ENCODE measurements at regions not wholly inside any gene's neighbourhood (a gene's known extent, or its start where the extent isn't known, plus 50 kb on each side); places are given as distances from the start of the nearest gene placed in this dataset.

DNA sequence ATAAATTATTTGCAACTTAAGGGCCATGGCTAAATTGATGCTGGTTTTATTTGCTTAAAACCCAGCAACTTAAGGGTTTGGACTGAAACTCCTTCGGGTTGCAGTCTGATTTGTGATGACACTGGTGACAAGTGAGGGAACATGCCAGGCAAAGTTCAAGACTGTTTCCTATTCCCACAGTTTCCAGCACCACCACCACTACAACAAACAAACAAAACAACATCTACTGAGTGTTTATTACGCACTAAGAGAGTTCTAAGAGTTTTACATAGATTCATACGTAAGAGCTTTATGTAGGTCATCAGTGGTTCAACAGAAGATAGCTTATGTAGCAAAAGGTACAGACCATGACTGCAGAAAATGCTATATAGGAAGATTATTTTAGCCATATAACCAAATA lies 1582.1 kb downstream of the BRINP3 start:
- no peak for DNase-seq (ENCODE audit: low read depth)

- no peak for DNase-seq (ENCODE audit: low read depth)
These were observed 1574.4 kb downstream of the BRINP3 start for GRCh38 chr1:188903241-188903640.

- no peak for DNase-seq (ENCODE audit: low read depth)
These were observed 1573.5 kb downstream of the BRINP3 start for GRCh38 chr1:188904201-188904600.

GRCh38 chr1:188906921-188907641 lies 1570.6 kb downstream of the BRINP3 start:
- DNase-seq (ENCODE audit: low read depth): no peak

DNA sequence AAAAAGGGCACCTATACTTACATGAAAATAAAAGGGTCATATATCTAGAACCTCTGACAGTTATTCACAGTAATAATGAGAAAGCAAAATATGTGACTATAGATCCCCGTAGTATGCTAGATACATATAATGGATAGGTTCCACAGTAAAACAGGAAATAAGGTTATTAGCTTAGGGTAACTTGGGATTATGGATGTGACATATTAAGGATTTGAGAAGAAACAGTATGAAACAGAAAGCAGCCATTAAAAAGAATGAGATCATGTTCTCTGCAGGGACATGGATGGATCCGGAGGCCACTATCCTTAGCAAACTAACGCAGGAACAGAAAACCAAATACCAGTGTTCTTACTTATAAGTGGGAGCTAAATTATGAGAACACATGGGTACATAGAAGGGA lies 1547.3 kb downstream of the BRINP3 start:
- DNase-seq (ENCODE audit: low read depth): no peak

GRCh38 chr1:188931506-188931905 lies 1546.2 kb downstream of the BRINP3 start:
- DNase-seq (ENCODE audit: low read depth): no peak

DNA sequence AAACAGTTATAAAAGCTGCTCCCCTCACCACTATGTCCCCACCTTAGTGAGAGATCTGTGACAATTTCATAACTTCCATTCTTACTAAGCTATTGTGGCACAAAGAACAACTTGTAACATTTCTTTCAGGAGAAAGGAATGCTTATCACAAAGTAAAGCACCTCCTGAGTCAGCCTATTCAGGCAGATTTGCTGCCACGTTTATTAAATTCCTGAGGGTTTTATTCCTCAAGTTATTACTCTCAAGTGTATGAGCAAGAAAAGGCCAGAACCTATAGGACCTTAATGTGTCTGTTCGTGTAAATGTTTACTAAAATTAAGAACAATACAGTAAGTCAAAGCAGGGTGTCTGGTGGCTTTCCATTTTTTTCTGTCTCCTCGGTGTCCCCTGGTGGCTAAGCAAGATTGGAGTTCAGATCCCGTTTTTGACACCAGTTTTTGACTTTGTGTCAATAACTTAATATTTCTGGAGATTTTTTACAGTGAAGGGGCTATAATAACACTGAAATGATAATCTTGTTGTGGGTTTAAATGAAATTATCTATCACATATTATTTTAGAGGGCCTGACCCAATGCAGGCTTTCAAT lies 1539.6 kb downstream of the BRINP3 start:
- DNase-seq (ENCODE audit: low read depth): no peak

DNA sequence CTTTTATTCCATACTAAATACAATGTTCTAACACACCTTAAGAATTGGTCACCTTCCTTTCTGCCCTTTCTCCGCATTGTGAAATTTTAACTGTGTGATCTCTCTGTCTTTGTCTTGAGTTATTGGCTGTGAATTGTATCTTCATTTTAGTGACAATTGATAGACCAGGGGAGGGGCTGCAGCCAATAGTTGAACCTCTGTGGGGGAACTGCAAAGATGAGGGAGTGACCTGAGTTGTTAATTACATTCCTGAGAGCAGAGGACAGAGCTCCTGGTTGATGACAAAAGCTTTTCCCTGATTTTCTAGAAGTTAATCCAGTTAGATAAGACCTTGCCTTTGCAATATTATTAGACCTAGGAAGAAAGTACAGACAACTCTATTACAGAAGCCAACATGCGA lies 1535.7 kb downstream of the BRINP3 start:
- no peak for DNase-seq (ENCODE audit: low read depth)

GRCh38 chr1:188949701-188950100 lies 1528.0 kb downstream of the BRINP3 start:
- no peak for DNase-seq (ENCODE audit: low read depth)

GRCh38 chr1:188958461-188959115 lies 1519.1 kb downstream of the BRINP3 start:
- DNase-seq (ENCODE audit: low read depth): no peak

DNA sequence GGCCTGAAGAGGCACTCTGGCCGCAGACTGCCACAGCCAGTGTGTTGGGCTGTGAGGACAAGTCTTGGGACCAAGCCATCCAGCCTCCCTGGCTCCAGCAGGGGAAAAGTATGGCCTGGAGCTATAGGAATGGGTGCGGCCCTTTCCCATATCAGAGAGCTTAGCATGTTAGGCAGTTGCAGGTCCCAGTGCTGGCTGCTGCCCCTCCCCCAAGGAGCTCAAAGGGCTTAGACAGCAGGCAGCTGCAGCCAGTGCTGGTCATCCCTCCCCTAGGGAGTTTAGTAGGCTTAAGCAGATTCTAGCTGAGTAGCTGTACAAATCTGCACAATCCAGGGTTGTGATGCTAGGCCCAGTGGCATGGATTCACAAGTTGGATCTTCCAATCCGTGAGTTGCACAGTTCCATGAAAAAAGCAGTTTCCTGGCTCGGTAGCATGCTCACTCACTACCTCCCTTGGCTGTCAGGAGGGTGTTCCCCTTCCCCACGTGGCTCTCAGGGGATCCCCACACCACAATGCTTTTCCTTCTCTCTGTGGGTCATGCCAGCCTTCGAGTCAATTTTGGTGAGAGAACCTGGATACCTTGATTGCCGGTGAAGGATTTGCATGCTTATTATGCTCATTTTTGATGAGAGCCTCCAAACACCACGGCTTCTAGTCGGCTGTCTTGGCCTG lies 1490.8 kb downstream of the BRINP3 start:
- no peak for DNase-seq (ENCODE audit: low read depth)

GRCh38 chr1:188988589-188988988 lies 1489.1 kb downstream of the BRINP3 start:
- no peak for DNase-seq (ENCODE audit: low read depth)

- no peak for DNase-seq (ENCODE audit: low read depth)
These were observed 1486.3 kb downstream of the BRINP3 start for GRCh38 chr1:188991221-188991930.

DNA sequence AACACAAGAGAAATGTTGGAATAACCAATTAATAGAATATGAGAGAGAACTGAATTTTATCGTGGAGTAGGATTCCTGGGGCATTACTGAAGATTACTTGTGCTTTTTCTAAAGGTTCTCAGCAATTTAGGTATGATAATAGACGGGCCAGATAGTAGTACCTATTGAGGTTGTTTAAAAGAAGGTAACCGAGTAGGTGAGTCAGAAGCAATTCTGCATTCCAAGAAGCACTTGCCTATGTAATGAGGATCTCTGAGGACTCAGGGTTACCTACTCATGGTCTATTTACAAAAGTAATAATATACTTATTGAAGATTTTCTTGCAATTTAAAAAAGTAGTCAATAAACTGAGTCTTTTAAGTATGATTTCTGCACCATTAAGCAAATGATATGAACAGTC lies 1469.8 kb downstream of the BRINP3 start:
- no peak for DNase-seq (ENCODE audit: low read depth)

DNA sequence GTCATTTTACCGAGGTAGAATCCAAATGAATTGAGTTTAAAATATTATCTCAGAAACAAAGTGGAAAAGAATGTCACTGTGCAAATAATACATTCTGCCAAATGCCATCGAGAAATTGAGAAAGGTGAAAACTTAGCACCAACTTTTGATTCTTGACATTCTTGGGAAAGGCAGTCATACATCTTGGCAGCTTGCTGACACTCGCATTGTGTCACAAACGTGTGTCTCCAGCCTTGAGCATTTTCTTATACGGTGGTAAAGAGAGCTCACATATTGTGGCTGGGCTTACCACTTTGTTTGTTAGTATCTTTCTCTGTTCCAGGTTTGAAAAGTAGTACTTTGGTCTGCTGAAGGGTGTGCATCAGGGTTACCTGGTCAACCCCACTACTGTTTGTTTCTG lies 1456.1 kb downstream of the BRINP3 start:
- DNase-seq (ENCODE audit: low read depth): no peak

- DNase-seq (ENCODE audit: low read depth): no peak
These were observed 1455.6 kb downstream of the BRINP3 start for GRCh38 chr1:189022015-189022414.

GRCh38 chr1:189027512-189027911 lies 1450.2 kb downstream of the BRINP3 start:
- DNase-seq (ENCODE audit: low read depth): no peak

- DNase-seq (ENCODE audit: low read depth): no peak
These were observed 1444.5 kb downstream of the BRINP3 start for GRCh38 chr1:189033169-189033568.

DNA sequence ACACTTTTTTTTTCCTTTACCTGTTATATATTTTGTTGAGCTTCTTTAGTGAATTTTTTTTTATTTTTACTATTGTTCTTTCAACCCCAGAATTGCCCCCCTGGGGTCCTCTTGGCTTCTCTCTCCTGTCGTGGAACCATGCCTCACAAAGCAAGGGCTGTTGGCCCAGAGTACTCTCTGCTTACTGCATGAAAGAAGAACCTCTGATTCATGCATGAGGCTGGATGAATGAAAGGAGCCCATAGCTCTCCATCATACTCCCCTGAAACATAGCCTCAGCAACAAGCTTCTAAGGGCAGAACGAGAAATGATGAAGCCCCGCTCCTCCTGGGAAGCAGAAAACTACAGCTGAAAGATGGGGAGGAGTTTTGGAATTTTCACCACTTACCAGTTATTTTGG lies 1441.0 kb downstream of the BRINP3 start:
- no peak for DNase-seq (ENCODE audit: low read depth)

- no peak for DNase-seq (ENCODE audit: low read depth)
These were observed 1431.5 kb downstream of the BRINP3 start for GRCh38 chr1:189046127-189046526.

DNA sequence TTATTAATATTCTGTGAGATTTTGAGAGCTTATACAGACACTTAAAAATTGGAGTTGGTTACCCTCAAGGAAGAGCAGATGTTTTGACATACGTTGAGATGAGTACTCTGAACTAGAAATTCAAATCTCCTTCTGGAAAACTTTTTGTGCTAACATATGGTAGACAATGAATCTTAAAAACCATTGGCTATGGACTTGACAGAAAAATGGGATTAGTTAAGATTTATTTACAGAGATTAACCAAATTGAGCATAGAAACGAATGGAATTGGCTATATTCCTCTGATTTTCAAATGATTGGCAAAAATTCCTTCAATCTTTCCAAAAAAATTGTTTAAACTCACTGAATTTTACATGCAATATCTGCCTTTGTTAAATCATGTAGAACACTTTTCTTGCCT lies 1392.9 kb downstream of the BRINP3 start:
- DNase-seq (ENCODE audit: low read depth): no peak

- DNase-seq (ENCODE audit: low read depth): no peak
These were observed 1373.7 kb downstream of the BRINP3 start for GRCh38 chr1:189103956-189104355.
